HepG2 (cell line): ENCODE measurements at regions not wholly inside any gene's neighbourhood (a gene's known extent, or its start where the extent isn't known, plus 50 kb on each side); places are given as distances from the start of the nearest gene placed in this dataset.

ENCODE experiments used
- ATAC-seq: fragments of 200-7000 bp; cut with Tn5 transposase; 3 replicates; pipeline ENCODE4 v1.9.1; 2020; ENCODE audit warnings: mild to moderate bottlenecking, moderate library complexity
- BruUV-seq: library from RNA; stranded (reverse); fragments of 400-500 nt; replicated peaks from 2 replicates; lab custom pipeline; 2021; lab: Mats Ljungman, UMichigan
- CTCF ChIA-PET: fragments of 300-600 bp; formaldehyde crosslinking; extraction: SDS; loops from one replicate; lab custom pipeline; 2021; ENCODE audit warnings: low total read pairs, inconsistent platforms, low intra/inter-chr PET ratio; lab: Yijun Ruan, JAX
- POLR2A ChIA-PET: fragments of 350-600 bp; sonication (Branson Sonifier 250); formaldehyde crosslinking; loops from one replicate; lab custom pipeline; 2020; ENCODE audit warnings: antibody characterized with exemption, inconsistent platforms; lab: Yijun Ruan, JAX
- DNase-seq: peaks from one replicate; pipeline ENCODE4 v3.0.0-alpha.2; 2015; ENCODE audit warnings: low spot score
- FAIRE-seq: peaks from 3 replicates; lab custom pipeline; 2011; peaks lifted over from hg19 to GRCh38; lab: Jason Lieb, UNC
- H2AFZ ChIP-seq: one replicate; pipeline ENCODE4 v1.6.1; 2011; ENCODE audit warnings: low read length, inconsistent platforms
- H3K27ac ChIP-seq: fragments of 300-600 bp; 3 replicates; pipeline ENCODE4 v1.8.0; 2011; ENCODE audit warnings: mixed run types, mild to moderate bottlenecking, mixed read lengths, low read length, inconsistent platforms; ENCODE audit not compliant: insufficient read depth; ENCODE audit errors: extremely low read length
- H3K27me3 ChIP-seq, 2 experiments: fragments of 200-600 bp in 1 of 2; 2 replicates in 1 of 2; 3 replicates in 1 of 2; pipeline versions ENCODE4 v1.6.0 to v1.8.0; 2011; ENCODE audit warnings: low read length in 2 of 2, mild to moderate bottlenecking in 2 of 2, moderate library complexity in 2 of 2, inconsistent platforms in 1 of 2; ENCODE audit not compliant: insufficient read depth in 2 of 2, control insufficient read depth in 1 of 2
- H3K36me3 ChIP-seq, 2 experiments: fragments of 200-600 bp in 1 of 2; replicated peaks in 1 of 2; 2 replicates in 1 of 2; 3 replicates in 1 of 2; pipeline versions ENCODE4 v1.5.1 to v1.8.0; 2011; ENCODE audit warnings: low read length in 2 of 2, inconsistent platforms in 1 of 2; ENCODE audit not compliant: insufficient read depth in 2 of 2, control insufficient read depth in 1 of 2
- H3K4me1 ChIP-seq: 2 replicates; pipeline ENCODE4 v1.5.1; 2012; ENCODE audit warnings: low read length, inconsistent platforms; ENCODE audit not compliant: insufficient read depth
- H3K4me2 ChIP-seq: 2 replicates; pipeline ENCODE4 v1.6.0; 2011; ENCODE audit warnings: low read depth, low read length, inconsistent platforms
- H3K4me3 ChIP-seq, 3 experiments: fragments of 200-600 bp in 1 of 3; sonication (generic), shearing (Covaris generic) in 1 of 3; replicated peaks in 1 of 3; 2 replicates each; pipeline ENCODE4 v1.5.1; 2011 to 2016; ENCODE audit warnings: low read length in 3 of 3, inconsistent platforms in 2 of 3, low read depth in 2 of 3, mild to moderate bottlenecking in 2 of 3, control low read depth in 1 of 3, mixed read lengths in 1 of 3; ENCODE audit not compliant: insufficient read depth in 1 of 3
- H3K79me2 ChIP-seq: one replicate; pipeline ENCODE4 v1.6.1; 2011; ENCODE audit warnings: low read length, inconsistent platforms; ENCODE audit not compliant: insufficient read depth
- H3K9ac ChIP-seq: 2 replicates; pipeline ENCODE4 v1.6.0; 2011; ENCODE audit warnings: mild to moderate bottlenecking, low read depth, low read length, inconsistent platforms; ENCODE audit not compliant: insufficient read depth
- H3K9me3 ChIP-seq: 2 replicates; pipeline ENCODE4 v1.5.1; 2012; ENCODE audit warnings: mild to moderate bottlenecking, low read length
- H4K20me1 ChIP-seq: 2 replicates; pipeline ENCODE4 v1.6.0; 2011; ENCODE audit warnings: inconsistent platforms, mild to moderate bottlenecking, low read length, moderate library complexity; ENCODE audit not compliant: insufficient read depth
- ARNT ChIP-seq: fragments of 450-650 bp; IDR thresholded peaks from 2 replicates; pipeline ENCODE4 v1.6.1; 2017
- GFI1 ChIP-seq: sonication (generic); formaldehyde crosslinking; IDR thresholded peaks from 2 replicates; pipeline ENCODE4 v1.5.0; 2020; ENCODE audit warnings: missing genetic modification reagents, mild to moderate bottlenecking, borderline replicate concordance
- JARID2 ChIP-seq: sonication (generic); formaldehyde crosslinking; IDR thresholded peaks from 2 replicates; pipeline ENCODE4 v1.8.1; 2023; ENCODE audit warnings: missing genetic modification reagents, inconsistent platforms; ENCODE audit not compliant: insufficient replicate concordance
- NR2C2 ChIP-seq: sonication (generic); formaldehyde crosslinking; IDR thresholded peaks from 2 replicates; pipeline ENCODE4 v1.4.0; 2020; ENCODE audit warnings: missing genetic modification reagents, mild to moderate bottlenecking, moderate library complexity, borderline replicate concordance
- RCOR2 ChIP-seq: IDR thresholded peaks from 2 replicates; pipeline ENCODE4 v1.6.1; 2016; ENCODE audit warnings: missing biosample characterization, missing genetic modification reagents
- SIN3A ChIP-seq: IDR thresholded peaks from 2 replicates; pipeline ENCODE4 v1.6.1; 2011; ENCODE audit warnings: low read depth, mild to moderate bottlenecking, control low read depth, low read length, borderline replicate concordance
- ZBTB25 ChIP-seq: IDR thresholded peaks from 2 replicates; pipeline ENCODE4 v1.6.1; 2018; ENCODE audit warnings: missing genetic modification reagents
- ZNF24 ChIP-seq: fragments of 450-650 bp; IDR thresholded peaks from 2 replicates; pipeline ENCODE4 v1.6.1; 2017; ENCODE audit warnings: antibody characterized with exemption, mild to moderate bottlenecking
- ZNF317 ChIP-seq: sonication (generic); formaldehyde crosslinking; IDR thresholded peaks from 2 replicates; pipeline ENCODE4 v1.5.0; 2020; ENCODE audit warnings: mild to moderate bottlenecking, missing genetic modification reagents
- ZNF446 ChIP-seq: sonication (generic); formaldehyde crosslinking; IDR thresholded peaks from 2 replicates; pipeline ENCODE4 v1.5.0; 2020; ENCODE audit warnings: mild to moderate bottlenecking, missing genetic modification reagents
- ZNF484 ChIP-seq: sonication (generic); formaldehyde crosslinking; IDR thresholded peaks from 2 replicates; pipeline ENCODE4 v1.5.1; 2020; ENCODE audit warnings: mild to moderate bottlenecking, low read depth, missing genetic modification reagents, borderline replicate concordance
- ZNF597 ChIP-seq: sonication (generic); formaldehyde crosslinking; IDR thresholded peaks from 2 replicates; pipeline ENCODE4 v1.5.0; 2020; ENCODE audit warnings: missing genetic modification reagents
- ZNF703 ChIP-seq: sonication (generic); formaldehyde crosslinking; IDR thresholded peaks from 2 replicates; pipeline ENCODE4 v1.5.1; 2020; ENCODE audit warnings: missing genetic modification reagents, mild to moderate bottlenecking, moderate library complexity, borderline replicate concordance
- ZNF749 ChIP-seq: sonication (generic); formaldehyde crosslinking; IDR thresholded peaks from 2 replicates; pipeline ENCODE4 v1.8.0; 2022; ENCODE audit warnings: mild to moderate bottlenecking, missing genetic modification reagents, moderate library complexity, borderline replicate concordance
- WGBS: methylation state at CpG from one replicate; pipeline ENCODE4 v1.1.6; 2017; ENCODE audit warnings: low lambda C conversion rate; 5-methylcytosine and 5-hydroxymethylcytosine counted together
- in situ Hi-C: cut with HindIII; loops from 2 replicates; pipeline ENCODE4 v1.10.0; 2017; ENCODE audit warnings: low pct_unique_long_range_greater_than_20kb; ENCODE audit not compliant: extremely low pct_ligation_motif_present
- intact Hi-C: fragments of 100-400 bp; cut with micrococcal nuclease; formaldehyde crosslinking; loops from one replicate; pipeline ENCODE4 v1.10.0; 2022; ENCODE audit not compliant: unreplicated experiment
- TF ChIP-seq, protein P1 (sequence below): sonication (generic); formaldehyde crosslinking; IDR thresholded peaks from 2 replicates; pipeline ENCODE4 v1.5.1; 2020; ENCODE audit warnings: mild to moderate bottlenecking, moderate library complexity, missing genetic modification reagents
- TF ChIP-seq, protein P2 (sequence below): sonication (generic); IDR thresholded peaks from 2 replicates; pipeline ENCODE4 v1.6.1; 2016; ENCODE audit warnings: low read depth, borderline replicate concordance
- TF ChIP-seq, protein P3 (sequence below): IDR thresholded peaks from 2 replicates; pipeline ENCODE4 v1.6.1; 2016
- TF ChIP-seq, protein P4 (sequence below): sonication (generic); formaldehyde crosslinking; IDR thresholded peaks from 2 replicates; pipeline ENCODE4 v1.4.0; 2020; ENCODE audit warnings: mild to moderate bottlenecking, missing genetic modification reagents

GRCh38 chr3:106522397-106522796 lies 653.6 kb upstream of the CBLB start (continued):
- no peak for TF ChIP-seq ZNF317 (CRISPR knock-in tag)
- TF ChIP-seq ZBTB25 (CRISPR knock-in tag), result no peak
- no peak for TF ChIP-seq ZNF597 (CRISPR knock-in tag)

GRCh38 chr3:106528932-106529331 lies 660.1 kb upstream of the CBLB start:
- DNase-seq, result no peak
- Histone ChIP-seq H3K27ac (no peak overlapping the region), H3K4me2 (no peak overlapping the region), H3K4me1 (no peaks in the 10 kb centered on the region), H3K4me3 (no peak overlapping the region), H3K36me3 (no peaks in the 10 kb centered on the region), H2AFZ (no peak overlapping the region), H4K20me1 (no peaks in the 10 kb centered on the region), H3K27me3 (no peaks in the 10 kb centered on the region), H3K79me2 (no peaks in the 10 kb centered on the region), H3K9me3 (peaks cover 9% of the 10 kb centered on the region; the same call in 1 of the 2 replicates), H3K9ac (no peak overlapping the region)
- intact Hi-C loops, result no loop called here
- no TSS peak for BruUV-seq
- in situ Hi-C loops, result no loop called here
- ChIA-PET CTCF (no interaction called here), POLR2A (no interaction called here)
- no peak for FAIRE-seq
- ATAC-seq, result no peak
- WGBS, result 14% methylated on average over 4 of the region's 4 CpGs
- no peak for TF ChIP-seq NR2C2
- TF ChIP-seq, protein P1, sequence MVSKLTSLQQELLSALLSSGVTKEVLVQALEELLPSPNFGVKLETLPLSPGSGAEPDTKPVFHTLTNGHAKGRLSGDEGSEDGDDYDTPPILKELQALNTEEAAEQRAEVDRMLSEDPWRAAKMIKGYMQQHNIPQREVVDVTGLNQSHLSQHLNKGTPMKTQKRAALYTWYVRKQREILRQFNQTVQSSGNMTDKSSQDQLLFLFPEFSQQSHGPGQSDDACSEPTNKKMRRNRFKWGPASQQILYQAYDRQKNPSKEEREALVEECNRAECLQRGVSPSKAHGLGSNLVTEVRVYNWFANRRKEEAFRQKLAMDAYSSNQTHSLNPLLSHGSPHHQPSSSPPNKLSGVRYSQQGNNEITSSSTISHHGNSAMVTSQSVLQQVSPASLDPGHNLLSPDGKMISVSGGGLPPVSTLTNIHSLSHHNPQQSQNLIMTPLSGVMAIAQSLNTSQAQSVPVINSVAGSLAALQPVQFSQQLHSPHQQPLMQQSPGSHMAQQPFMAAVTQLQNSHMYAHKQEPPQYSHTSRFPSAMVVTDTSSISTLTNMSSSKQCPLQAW (CRISPR knock-in tag), result no peak
- TF ChIP-seq RCOR2, result no peak
- TF ChIP-seq ZNF484 (CRISPR knock-in tag), result no peak
- no peak for TF ChIP-seq ZNF703
- TF ChIP-seq ZNF446 (CRISPR knock-in tag), result no peak
- TF ChIP-seq, protein P2, sequence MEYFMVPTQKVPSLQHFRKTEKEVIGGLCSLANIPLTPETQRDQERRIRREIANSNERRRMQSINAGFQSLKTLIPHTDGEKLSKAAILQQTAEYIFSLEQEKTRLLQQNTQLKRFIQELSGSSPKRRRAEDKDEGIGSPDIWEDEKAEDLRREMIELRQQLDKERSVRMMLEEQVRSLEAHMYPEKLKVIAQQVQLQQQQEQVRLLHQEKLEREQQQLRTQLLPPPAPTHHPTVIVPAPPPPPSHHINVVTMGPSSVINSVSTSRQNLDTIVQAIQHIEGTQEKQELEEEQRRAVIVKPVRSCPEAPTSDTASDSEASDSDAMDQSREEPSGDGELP, result no peak
- no peak for TF ChIP-seq SIN3A
- no peak for TF ChIP-seq ZNF24
- no peak for TF ChIP-seq GFI1 (CRISPR knock-in tag)
- TF ChIP-seq JARID2 (CRISPR knock-in tag), result no peak
- TF ChIP-seq, protein P3, sequence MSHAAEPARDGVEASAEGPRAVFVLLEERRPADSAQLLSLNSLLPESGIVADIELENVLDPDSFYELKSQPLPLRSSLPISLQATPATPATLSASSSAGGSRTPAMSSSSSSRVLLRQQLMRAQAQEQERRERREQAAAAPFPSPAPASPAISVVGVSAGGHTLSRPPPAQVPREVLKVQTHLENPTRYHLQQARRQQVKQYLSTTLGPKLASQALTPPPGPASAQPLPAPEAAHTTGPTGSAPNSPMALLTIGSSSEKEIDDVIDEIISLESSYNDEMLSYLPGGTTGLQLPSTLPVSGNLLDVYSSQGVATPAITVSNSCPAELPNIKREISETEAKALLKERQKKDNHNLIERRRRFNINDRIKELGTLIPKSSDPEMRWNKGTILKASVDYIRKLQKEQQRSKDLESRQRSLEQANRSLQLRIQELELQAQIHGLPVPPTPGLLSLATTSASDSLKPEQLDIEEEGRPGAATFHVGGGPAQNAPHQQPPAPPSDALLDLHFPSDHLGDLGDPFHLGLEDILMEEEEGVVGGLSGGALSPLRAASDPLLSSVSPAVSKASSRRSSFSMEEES, result no peak
- TF ChIP-seq, protein P4, sequence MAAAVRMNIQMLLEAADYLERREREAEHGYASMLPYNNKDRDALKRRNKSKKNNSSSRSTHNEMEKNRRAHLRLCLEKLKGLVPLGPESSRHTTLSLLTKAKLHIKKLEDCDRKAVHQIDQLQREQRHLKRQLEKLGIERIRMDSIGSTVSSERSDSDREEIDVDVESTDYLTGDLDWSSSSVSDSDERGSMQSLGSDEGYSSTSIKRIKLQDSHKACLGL (CRISPR knock-in tag), result no peak
- TF ChIP-seq ZNF749 (CRISPR knock-in tag), result no peak
- no peak for TF ChIP-seq ARNT
